DMS 273 treated with DMSO at 0.1 percent for 48 hours (cell line): ENCODE measurements at regions not wholly inside any gene's neighbourhood (a gene's known extent, or its start where the extent isn't known, plus 50 kb on each side); places are given as distances from the start of the nearest gene placed in this dataset.
A peak's percentile ranks its signal among the peaks of the same experiment; 100 is the strongest.
"Not testable (repeated sequence)": the region's sequence is repeated elsewhere in the genome, so short reads cannot be mapped to it uniquely, and the experiment has no call there.

ENCODE experiments used
- DNase-seq: peaks from one replicate; lab custom pipeline; 2025; lab: John Stamatoyannopoulos, UW

GRCh38 chr6:16949716-16950115 is 152.1 kb upstream of the STMND1 start:
- no peak for DNase-seq

DNA sequence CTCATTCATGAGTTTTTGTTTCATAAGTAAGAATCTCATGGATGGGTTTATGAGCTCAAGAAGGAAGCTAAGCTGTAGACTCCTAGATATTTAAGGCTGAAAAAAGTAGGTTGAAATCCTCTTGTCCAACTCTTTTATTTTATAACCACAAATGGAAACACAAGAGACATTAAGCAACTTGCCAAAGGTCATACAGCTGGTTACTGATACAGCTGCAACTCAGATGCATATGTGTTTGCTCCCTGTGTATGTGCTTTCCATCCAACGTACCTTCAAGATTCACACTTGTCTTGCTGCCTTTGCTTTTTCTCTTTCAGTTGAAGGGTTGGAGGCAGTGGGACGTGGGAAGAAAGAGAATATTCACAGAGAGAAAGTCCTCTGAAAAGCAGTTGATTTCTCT is 153.5 kb upstream of the STMND1 start:
- no peak for DNase-seq

- peak; percentile 64 for DNase-seq
These were observed 154.4 kb upstream of the STMND1 start for GRCh38 chr6:16947375-16948015.

DNA sequence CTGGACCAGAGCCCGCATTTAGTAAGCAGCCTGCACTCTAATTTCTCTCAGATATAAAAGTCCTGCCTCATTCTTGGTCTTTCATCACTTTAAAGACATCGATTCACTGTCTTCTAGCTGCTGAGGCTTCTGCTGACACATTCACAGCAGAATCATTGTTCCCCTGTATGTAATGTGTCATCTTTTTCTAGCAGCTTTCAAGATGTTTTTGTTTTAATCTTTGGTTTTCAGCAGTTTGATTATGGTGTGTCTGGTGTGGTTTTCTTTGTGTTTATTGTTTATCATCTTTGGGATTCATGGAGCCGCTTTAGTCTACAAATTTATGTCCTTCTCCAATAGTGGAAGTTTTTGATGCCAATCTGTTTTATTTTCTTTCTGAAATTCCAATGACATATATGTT is 157.3 kb upstream of the STMND1 start:
- no peak for DNase-seq

- no peak for DNase-seq
These were observed 162.0 kb upstream of the STMND1 start for GRCh38 chr6:16939839-16940238.

- DNase-seq = no peak
These were observed 162.5 kb upstream of the STMND1 start for GRCh38 chr6:16939351-16939750.

- DNase-seq = no peak
These were observed 165.0 kb upstream of the STMND1 start for GRCh38 chr6:16936893-16937292.

DNA sequence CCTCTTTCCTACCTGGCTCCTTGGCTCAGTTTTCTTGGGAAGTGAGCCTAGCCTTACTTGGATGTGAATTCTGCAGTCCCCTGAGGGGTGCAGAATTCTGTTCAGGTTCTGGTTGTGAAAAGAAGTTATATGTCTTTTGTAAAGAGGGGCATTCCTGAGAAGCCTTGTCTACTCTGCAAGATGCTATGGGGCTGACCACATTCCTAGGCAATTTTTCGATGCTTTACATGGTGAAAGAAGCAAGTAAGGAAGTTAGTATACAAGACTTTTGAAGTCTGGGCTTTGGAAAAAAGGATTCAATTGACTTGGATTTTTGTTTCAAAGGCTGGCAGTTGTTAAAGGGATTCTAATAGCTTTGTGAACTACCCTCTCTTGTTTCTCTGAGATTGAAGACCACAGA is 167.9 kb upstream of the STMND1 start:
- DNase-seq = no peak

DNA sequence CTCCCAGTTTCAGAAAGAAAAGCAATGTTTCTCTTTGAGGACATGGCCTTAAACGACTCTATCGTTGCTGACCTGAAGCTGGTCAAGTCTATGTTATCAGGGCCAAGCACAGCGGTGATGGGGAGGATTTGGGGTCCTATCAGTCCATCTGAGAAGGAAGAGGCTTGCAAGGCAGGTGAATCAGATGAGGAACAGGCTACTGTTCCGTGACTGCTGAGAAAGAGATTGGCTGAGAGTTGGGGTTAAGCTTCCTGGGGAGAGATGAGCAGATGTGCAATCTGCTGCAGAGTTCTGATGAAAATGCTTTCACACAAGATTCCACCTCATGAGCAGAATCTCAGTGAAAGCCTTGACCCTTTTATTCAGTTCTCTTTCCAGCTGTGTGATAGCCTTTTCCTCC is 168.3 kb upstream of the STMND1 start:
- DNase-seq = no peak

- DNase-seq = no peak
These were observed 168.9 kb upstream of the STMND1 start for GRCh38 chr6:16932920-16933319.

DNA sequence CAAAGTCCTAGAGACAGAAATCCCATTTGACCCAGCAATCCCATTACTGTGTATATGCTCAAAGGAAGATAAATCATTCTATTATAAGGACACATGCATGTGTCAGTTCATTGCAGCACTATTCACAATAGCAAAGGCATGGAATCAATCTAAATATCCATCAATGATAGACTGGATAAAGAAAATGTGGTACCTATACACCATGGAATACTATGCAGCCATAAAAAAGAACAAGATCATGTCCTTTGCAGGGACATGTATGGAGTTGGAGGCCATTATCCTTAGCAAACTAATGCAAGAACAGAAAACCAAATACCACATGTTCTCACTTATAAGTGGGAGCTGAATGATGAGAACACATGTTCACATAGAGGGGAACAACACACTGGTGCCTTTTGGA is 169.8 kb upstream of the ATXN1 start:
- not testable (repeated sequence) for DNase-seq

DNA sequence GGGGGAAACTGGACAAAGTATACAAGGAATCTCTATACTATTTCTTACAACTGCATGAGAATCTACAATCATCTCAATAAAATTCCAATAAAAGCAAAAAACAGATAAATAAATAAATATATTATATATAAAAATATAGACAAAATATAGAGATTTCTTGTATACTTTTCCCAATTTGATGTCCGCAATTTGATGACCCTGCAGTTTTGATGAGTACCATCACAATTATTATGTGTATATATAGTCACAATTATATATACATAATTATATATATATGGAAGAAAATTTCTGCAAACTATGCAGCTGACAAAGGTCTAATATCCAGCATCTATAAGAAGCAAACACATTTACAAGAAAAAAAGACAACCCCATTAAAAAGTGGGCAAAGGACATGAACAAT is 169.2 kb upstream of the ATXN1 start:
- DNase-seq = no peak

DNA sequence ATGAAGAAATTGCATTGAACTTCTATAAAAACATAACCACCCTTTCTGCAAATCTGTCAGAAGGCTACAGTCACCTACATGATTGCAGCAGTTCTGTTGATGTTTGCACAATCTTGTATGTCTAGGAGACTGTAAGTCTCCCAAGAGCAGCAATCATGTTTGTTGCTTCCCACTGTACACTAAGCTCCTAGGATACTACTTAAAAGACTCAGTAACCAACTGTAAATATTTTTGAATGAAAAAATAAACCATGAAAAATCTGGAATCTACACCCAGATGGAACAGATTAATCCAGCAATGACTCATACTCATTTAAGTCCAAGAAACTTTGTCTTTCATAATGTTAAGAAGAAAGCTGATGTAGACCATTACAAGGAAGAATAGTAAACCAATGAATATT is 168.5 kb upstream of the ATXN1 start:
- no peak for DNase-seq

DNA sequence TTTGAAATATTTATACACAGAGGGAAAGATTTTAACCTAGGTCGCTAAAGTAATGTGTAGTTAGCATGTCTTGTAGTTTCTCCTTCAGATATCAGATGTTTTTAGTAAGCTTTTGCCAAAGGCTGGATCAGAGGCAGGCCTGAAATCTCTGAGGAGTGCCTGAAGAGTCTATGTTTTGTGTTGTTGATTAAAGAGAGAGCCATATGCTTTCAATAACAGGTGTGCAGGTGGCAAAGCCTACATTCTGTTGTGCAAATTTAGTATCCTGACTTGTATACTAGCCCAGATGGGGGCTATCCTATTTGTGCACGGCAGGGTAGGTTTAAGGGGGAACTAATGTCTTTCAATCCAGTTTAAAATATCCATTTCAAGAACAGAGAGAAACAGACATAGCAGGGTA is 167.1 kb upstream of the ATXN1 start:
- DNase-seq = no peak

- DNase-seq = no peak
These were observed 165.9 kb upstream of the ATXN1 start for GRCh38 chr6:16927205-16927604.

DNA sequence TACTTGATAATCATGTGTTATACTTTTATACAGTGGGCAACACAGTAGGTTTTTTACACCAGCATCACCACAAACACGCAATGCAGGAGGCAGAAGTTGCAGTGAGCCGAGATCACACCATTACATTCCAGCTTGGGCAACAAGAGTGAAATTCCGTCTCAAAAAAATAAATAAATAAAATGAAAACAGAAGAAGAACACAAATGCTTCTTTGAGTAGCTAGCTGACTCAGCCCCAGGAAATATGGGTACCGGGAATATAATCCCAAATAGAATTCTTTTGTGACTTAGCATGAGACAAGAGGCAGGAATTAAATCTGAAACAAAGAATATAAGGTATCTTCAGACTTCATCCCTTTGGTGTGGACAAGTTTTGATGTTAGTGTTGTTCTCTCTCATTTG is 164.2 kb upstream of the ATXN1 start:
- DNase-seq = no peak

DNA sequence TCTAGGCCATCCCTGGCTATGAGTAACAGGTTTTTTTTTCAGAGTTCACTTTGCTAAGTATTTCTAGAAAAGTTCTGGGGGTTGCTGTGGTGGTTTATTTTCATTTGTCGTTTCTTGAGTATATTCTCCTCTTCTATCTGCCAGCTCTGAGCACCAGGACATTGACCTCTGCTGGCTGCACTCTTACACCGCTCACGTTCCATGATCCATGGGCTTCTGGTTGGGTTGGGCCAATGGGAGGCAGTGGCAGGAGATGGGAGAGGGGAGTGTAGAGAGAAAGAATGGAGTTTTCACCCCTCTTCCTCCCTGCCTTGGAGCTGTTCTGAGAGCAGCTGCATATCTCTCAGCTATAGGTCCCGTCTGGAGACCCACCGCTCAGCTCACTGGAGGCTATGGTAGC is 161.0 kb upstream of the ATXN1 start:
- no peak for DNase-seq

- no peak for DNase-seq
These were observed 160.3 kb upstream of the ATXN1 start for GRCh38 chr6:16921399-16922110.

DNA sequence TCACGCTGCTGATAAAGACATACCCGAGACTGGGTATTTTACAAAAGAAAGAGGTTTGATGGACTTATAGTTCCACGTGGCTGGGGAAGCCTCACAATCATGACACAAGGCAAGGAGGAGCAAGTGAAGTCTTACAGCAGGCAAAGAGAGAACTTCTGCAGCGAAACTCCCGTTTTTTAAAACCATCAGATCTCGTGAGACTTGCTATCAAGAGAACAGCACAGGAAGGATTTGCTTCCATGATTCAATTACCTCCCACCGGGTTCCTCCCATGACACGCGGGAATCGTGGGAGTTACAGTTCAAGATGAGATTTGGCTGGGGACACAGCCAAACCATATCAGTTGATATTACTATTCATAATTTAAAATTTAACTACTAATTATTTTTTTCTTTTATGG is 157.3 kb upstream of the ATXN1 start:
- DNase-seq = no peak

GRCh38 chr6:16914184-16914583 is 152.9 kb upstream of the ATXN1 start:
- DNase-seq = no peak

- no peak for DNase-seq
These were observed 151.5 kb upstream of the ATXN1 start for GRCh38 chr6:16912756-16913155.

GRCh38 chr6:16911088-16911487 is 149.8 kb upstream of the ATXN1 start:
- no peak for DNase-seq

- DNase-seq = no peak
These were observed 148.5 kb upstream of the ATXN1 start for GRCh38 chr6:16909658-16910360.
